Body of pancreas (tissue), 4 donors: ENCODE measurements at regions not wholly inside any gene's neighbourhood (a gene's known extent, or its start where the extent isn't known, plus 50 kb on each side); places are given as distances from the start of the nearest gene placed in this dataset.

Source experiments
- CTCF ChIP-seq, 7 experiments: fragments of 450-650 bp in 4 of 7; fragments of 200-600 bp in 3 of 7; sonication (generic) in 3 of 7; IDR thresholded peaks; one replicate each; pipeline ENCODE4 v1.5.1; 2016 to 2019; ENCODE audit warnings: antibody characterized with exemption in 7 of 7
- POLR2A ChIP-seq, 3 donors: fragments of 450-650 bp; IDR thresholded peaks; one replicate each; pipeline ENCODE4 v1.6.1; 2016; ENCODE audit warnings: antibody characterized with exemption in 3 of 3, mild to moderate bottlenecking in 2 of 3

- TF ChIP-seq CTCF (IDR thresholded peaks at IDR 0.05) (peak; percentile 36 to 93 (median 89)), POLR2A (IDR thresholded peaks at IDR 0.05) (no peak)
These were observed 61.8 kb downstream of the COX7C start for GRCh38 chr5:86679529-86679928.
